Parathyroid adenoma (tissue), 2 donors: ENCODE measurements at regions not wholly inside any gene's neighbourhood (a gene's known extent, or its start where the extent isn't known, plus 50 kb on each side); places are given as distances from the start of the nearest gene placed in this dataset.

Experiments used
- H2AFZ ChIP-seq: fragments of 300-600 bp; sonication (generic); one replicate; pipeline ENCODE4 v1.7.0; 2017; ENCODE audit warnings: antibody characterized with exemption, mild to moderate bottlenecking
- H3K27ac ChIP-seq: fragments of 300-600 bp; sonication (generic); one replicate; pipeline ENCODE4 v1.7.0; 2017
- H3K27me3 ChIP-seq: fragments of 300-600 bp; sonication (generic); one replicate; pipeline ENCODE4 v1.7.0; 2017; ENCODE audit warnings: low read length; ENCODE audit not compliant: control insufficient read depth, insufficient read depth
- H3K36me3 ChIP-seq: fragments of 300-600 bp; sonication (generic); one replicate; pipeline ENCODE4 v1.7.0; 2017; ENCODE audit warnings: low read length; ENCODE audit not compliant: control insufficient read depth, insufficient read depth
- H3K4me1 ChIP-seq: fragments of 300-600 bp; sonication (generic); one replicate; pipeline ENCODE4 v1.7.0; 2017; ENCODE audit warnings: control low read depth
- H3K4me2 ChIP-seq: fragments of 300-600 bp; sonication (generic); one replicate; pipeline ENCODE4 v1.7.0; 2017; ENCODE audit warnings: low read length
- H3K4me3 ChIP-seq: fragments of 300-600 bp; sonication (generic); one replicate; pipeline ENCODE4 v1.7.0; 2017; ENCODE audit warnings: low read depth, low read length
- H3K79me2 ChIP-seq: fragments of 300-600 bp; sonication (generic); one replicate; pipeline ENCODE4 v1.7.0; 2017; ENCODE audit warnings: control low read depth
- H3K9ac ChIP-seq: fragments of 300-600 bp; sonication (generic); one replicate; pipeline ENCODE4 v1.7.0; 2017; ENCODE audit warnings: mild to moderate bottlenecking
- H3K9me3 ChIP-seq: fragments of 300-600 bp; sonication (generic); one replicate; pipeline ENCODE4 v1.7.0; 2017; ENCODE audit warnings: low read length; ENCODE audit not compliant: control insufficient read depth
- CTCF ChIP-seq: fragments of 300-600 bp; sonication (generic); IDR thresholded peaks from one replicate; pipeline ENCODE4 v1.7.0; 2017; ENCODE audit warnings: antibody characterized with exemption, mild to moderate bottlenecking
- donor health status: primary hyperparathyroidism.

GRCh38 chr18:78546281-78546680, 433.3 kb upstream of the SALL3 start:
- H3K79me2 ChIP-seq: no peaks in the 10 kb centered on the region
- no peaks in the 10 kb centered on the region for H3K9me3 ChIP-seq
- no peak overlapping the region for H3K27ac ChIP-seq
- no peak overlapping the region for H3K4me3 ChIP-seq
- no peaks in the 10 kb centered on the region for H3K27me3 ChIP-seq
- no peak for TF ChIP-seq CTCF
- no peaks in the 10 kb centered on the region for H3K36me3 ChIP-seq
- H2AFZ ChIP-seq: no peak overlapping the region
- H3K9ac ChIP-seq: no peak overlapping the region
- H3K4me1 ChIP-seq: no peaks in the 10 kb centered on the region
- H3K4me2 ChIP-seq: no peak overlapping the region

DNA sequence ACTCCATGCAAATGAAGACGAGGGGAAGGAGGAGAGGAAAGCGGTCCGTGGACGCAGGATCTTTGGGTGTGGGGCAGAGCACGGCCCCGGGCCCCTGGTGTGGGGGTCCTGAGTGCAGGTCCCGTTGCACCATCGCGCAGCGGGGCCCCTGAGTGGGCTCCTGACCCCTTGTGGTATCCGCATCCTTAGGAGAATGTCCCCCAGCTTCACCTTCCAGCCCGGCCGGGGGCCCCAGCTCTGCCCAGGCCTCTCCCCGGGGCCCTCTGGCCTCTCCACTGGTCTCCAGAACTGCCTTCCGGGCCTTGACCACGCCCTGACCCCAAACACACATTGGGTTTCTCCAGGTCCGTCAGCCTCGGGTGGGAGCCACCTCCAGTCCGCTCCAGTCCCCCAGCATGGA, 431.8 kb upstream of the SALL3 start:
- Histone ChIP-seq H3K4me3 (no peak overlapping the region), H3K36me3 (no peaks in the 10 kb centered on the region), H3K79me2 (no peaks in the 10 kb centered on the region), H3K27me3 (no peaks in the 10 kb centered on the region), H3K4me1 (no peaks in the 10 kb centered on the region), H3K9me3 (no peaks in the 10 kb centered on the region), H3K27ac (no peak overlapping the region), H3K9ac (no peak overlapping the region), H3K4me2 (no peak overlapping the region), H2AFZ (no peak overlapping the region)
- TF ChIP-seq CTCF: no peak

DNA sequence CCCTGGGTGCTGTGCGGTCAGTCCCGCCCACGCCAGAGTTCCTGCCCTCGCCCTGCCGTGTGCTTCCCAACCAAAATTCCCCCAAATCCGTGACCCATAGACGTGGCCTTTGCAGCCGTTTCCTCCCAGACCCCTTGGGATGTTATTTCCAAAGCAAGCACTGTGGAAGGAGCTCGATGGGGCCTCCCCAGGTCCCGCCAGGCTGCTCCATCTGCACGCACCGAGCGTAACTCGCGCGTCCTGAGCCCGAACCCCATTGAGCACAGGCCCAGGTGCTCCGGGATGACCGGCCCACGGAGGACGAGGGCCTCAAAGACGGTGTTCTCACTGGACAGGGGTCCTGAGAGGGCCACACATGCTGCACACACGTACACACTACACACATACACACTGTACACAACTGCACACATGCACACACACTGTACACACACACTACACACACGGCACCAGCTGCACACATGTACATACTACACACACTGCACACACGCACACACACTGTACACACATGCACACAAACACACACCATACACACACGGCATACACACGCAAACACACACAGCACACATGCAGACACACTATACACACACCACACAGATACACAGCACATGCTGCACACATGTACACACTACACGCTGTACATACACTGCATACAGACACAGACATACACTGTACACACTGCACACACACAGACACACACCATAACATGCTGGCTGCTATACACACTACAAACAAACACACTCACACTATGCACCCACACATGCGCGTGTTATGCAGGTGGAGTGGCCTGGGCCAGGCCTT, 431.2 kb upstream of the SALL3 start:
- Histone ChIP-seq H3K36me3 (no peaks in the 10 kb centered on the region), H3K79me2 (no peaks in the 10 kb centered on the region), H3K9me3 (no peaks in the 10 kb centered on the region), H3K9ac (no peak overlapping the region), H3K4me3 (no peak overlapping the region), H3K27ac (no peak overlapping the region), H3K4me2 (no peak overlapping the region), H2AFZ (no peak overlapping the region), H3K27me3 (no peaks in the 10 kb centered on the region), H3K4me1 (no peaks in the 10 kb centered on the region)
- no peak for TF ChIP-seq CTCF

DNA sequence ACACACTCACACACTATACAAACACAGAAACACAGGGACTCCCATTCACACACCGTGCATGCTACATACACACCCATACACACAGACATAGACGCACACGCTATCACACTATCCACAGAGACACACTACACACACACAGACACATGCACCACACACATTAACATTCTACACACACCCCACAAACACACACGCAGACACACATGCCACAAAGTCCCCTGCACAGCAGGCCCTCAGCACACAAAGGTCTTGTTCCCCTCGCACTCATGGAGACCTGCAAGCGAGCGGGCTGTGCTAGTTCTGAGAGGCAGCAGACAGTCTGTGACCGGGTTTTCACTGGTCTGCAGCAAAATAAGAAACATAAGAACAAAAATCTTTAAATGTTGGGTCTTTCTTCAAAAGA, 429.6 kb upstream of the SALL3 start:
- no peaks in the 10 kb centered on the region for H3K36me3 ChIP-seq
- H3K4me2 ChIP-seq: no peak overlapping the region
- H2AFZ ChIP-seq: no peak overlapping the region
- H3K9ac ChIP-seq: no peak overlapping the region
- H3K27me3 ChIP-seq: no peaks in the 10 kb centered on the region
- H3K4me3 ChIP-seq: no peak overlapping the region
- no peaks in the 10 kb centered on the region for H3K4me1 ChIP-seq
- no peaks in the 10 kb centered on the region for H3K79me2 ChIP-seq
- H3K27ac ChIP-seq: no peak overlapping the region
- TF ChIP-seq CTCF: no peak
- H3K9me3 ChIP-seq: no peaks in the 10 kb centered on the region
